ENCODE measurements at regions not wholly inside any gene's neighbourhood (a gene's known extent, or its start where the extent isn't known, plus 50 kb on each side); places are given as distances from the start of the nearest gene placed in this dataset.

DNA sequence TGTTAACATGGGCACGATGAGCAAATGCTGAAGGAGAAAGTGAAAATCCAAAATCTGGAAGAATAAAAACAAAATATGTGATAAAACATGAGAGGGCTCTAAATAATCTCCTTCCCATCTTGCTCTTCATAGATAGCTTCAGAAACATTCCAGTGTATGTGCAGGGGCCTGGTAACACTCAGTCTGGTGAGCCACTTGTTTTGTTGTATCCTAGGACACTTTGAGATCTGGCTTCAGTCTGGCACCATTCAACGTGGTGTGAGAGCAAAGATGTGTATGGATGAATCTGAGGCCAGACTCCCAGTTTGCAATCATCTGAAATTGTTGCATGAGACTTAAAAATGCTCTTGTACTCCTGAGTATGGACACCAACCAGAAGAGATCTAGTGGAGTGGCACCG is 337.2 kb upstream of the ZNF385D start:
- TF ChIP-seq POLR2A (IDR thresholded peaks at IDR 0.05) (no peak), EP300 (IDR thresholded peaks at IDR 0.05) (no peak)
- TF ChIP-seq, protein P1, sequence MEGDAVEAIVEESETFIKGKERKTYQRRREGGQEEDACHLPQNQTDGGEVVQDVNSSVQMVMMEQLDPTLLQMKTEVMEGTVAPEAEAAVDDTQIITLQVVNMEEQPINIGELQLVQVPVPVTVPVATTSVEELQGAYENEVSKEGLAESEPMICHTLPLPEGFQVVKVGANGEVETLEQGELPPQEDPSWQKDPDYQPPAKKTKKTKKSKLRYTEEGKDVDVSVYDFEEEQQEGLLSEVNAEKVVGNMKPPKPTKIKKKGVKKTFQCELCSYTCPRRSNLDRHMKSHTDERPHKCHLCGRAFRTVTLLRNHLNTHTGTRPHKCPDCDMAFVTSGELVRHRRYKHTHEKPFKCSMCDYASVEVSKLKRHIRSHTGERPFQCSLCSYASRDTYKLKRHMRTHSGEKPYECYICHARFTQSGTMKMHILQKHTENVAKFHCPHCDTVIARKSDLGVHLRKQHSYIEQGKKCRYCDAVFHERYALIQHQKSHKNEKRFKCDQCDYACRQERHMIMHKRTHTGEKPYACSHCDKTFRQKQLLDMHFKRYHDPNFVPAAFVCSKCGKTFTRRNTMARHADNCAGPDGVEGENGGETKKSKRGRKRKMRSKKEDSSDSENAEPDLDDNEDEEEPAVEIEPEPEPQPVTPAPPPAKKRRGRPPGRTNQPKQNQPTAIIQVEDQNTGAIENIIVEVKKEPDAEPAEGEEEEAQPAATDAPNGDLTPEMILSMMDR (IDR thresholded peaks at IDR 0.05): no peak
